ENCODE measurements at regions not wholly inside any gene's neighbourhood (a gene's known extent, or its start where the extent isn't known, plus 50 kb on each side); places are given as distances from the start of the nearest gene placed in this dataset.

DNA sequence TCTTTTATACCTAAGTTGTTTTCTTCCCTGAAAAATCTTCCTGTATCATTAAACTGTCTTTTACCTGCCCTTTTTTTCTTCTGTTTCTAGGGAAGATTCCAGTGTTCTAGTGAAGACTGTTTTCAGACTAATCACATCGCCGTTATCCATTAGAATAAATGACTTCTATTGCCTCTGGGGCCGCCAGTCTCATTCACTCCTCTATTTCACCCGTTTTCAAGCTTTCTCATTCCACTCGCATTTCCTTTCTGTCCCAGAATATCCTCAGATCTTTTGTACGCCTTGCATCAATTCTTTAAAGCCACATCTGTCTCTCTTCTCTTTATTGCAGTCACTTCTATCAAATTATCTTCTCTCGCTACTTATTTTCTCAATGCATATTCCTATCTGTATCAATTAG, 1035.6 kb upstream of the MIR17HG start:
- no peak for TF ChIP-seq GATA2 (IDR thresholded peaks at IDR 0.05; ENCODE audit: low read depth, low read length)
- TF ChIP-seq GATA3 (IDR thresholded peaks at IDR 0.05; ENCODE audit: low read depth, low read length): no peak

GRCh38 chr13:90315061-90315460, 1032.4 kb upstream of the MIR17HG start:
- TF ChIP-seq GATA2 (IDR thresholded peaks at IDR 0.05; ENCODE audit: low read depth, low read length) (no peak), GATA3 (IDR thresholded peaks at IDR 0.05; ENCODE audit: low read depth, low read length) (no peak)

- no peak for TF ChIP-seq GATA3 (IDR thresholded peaks at IDR 0.05; ENCODE audit: low read depth, low read length)
- TF ChIP-seq GATA2 (IDR thresholded peaks at IDR 0.05; ENCODE audit: low read depth, low read length): no peak
Observed at GRCh38 chr13:90320664-90321063, 1026.8 kb upstream of the MIR17HG start.

DNA sequence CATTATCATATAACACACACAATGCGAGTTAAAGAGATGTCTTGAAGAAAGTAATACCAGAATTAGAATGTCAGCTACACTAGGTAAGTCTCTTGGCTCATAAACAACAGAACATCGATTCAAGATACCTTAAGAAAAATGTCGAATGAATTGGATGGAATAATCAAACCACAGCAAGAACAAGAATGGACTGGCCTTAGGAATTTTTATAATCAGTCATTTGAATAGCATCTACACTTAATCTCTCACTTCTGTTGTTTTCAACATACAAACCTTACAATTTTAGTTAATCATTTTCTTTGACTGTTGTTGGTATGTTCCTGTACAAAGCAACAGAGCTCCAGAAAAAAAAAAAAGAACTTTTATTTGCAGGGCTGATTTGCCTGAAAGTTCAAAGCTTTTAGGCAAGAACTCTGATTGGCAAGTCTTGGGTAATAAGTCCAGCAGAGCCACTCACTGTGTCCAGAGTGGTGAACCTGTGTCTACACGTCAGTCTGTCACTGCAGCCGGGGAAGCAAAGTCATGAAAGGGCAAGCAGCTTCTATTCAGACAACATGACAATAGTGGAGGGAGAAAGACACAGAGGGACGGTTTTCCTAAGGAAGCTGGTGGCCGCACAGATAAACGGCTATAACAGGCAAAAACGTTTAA, 1026.1 kb upstream of the MIR17HG start:
- TF ChIP-seq GATA2 (IDR thresholded peaks at IDR 0.05; ENCODE audit: low read depth, low read length) (no peak), GATA3 (IDR thresholded peaks at IDR 0.05; ENCODE audit: low read depth, low read length) (no peak)

DNA sequence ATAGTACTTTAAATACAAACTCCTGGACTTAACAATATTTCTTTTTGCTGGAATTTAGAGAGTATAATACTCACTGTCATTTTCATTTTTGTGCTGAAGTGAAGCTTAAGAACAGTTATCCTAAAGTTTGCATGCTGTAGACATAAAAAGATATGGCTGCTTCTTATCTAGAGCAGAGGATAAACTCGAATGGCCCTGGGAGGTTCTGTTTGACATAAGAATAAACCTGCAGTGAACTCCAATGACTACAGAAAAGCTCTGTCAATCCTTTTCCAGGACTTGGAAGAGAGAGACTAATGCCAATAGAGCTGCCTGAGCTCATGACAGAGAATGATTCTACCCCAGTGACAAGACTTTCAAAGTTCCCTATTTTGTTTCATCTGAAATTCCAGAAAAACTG, 1017.8 kb upstream of the MIR17HG start:
- TF ChIP-seq GATA2 (IDR thresholded peaks at IDR 0.05; ENCODE audit: low read depth, low read length) (no peak), GATA3 (IDR thresholded peaks at IDR 0.05; ENCODE audit: low read depth, low read length) (no peak)

GRCh38 chr13:90331974-90332373, 1015.5 kb upstream of the MIR17HG start:
- TF ChIP-seq GATA2 (IDR thresholded peaks at IDR 0.05; ENCODE audit: low read depth, low read length) (no peak), GATA3 (IDR thresholded peaks at IDR 0.05; ENCODE audit: low read depth, low read length) (no peak)

- TF ChIP-seq GATA2 (IDR thresholded peaks at IDR 0.05; ENCODE audit: low read depth, low read length) (no peak), GATA3 (IDR thresholded peaks at IDR 0.05; ENCODE audit: low read depth, low read length) (no peak)
Observed at GRCh38 chr13:90336507-90336906, 1011.0 kb upstream of the MIR17HG start.

- no peak for TF ChIP-seq GATA2 (IDR thresholded peaks at IDR 0.05; ENCODE audit: low read depth, low read length)
- TF ChIP-seq GATA3 (IDR thresholded peaks at IDR 0.05; ENCODE audit: low read depth, low read length): no peak
Observed at GRCh38 chr13:90352763-90353162, 994.7 kb upstream of the MIR17HG start.

DNA sequence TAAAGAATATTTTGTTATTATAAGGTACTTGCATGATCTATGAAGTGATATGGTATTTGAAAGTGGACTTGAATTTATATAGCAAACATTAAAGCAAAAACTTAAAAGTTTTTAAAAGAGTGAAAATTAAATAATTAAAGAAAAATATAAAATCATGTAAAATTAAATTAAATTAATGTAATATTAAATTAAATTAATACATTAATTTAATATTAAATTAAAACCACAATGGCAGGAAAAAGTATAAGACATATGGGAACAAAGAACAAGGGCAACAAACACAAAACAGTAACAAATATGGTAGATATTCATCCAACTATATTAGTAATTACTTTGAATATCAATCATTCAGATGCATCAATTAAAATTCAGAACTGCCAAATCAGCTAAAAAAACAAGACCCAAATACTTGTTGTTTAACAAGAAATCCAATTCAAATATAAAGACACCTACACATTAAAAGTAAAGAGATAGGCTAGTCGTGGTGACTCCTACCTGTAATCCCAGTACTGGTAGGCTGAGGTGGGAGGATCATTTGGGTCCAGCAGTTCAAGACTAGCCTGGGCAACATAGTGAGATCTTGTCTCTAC, 992.2 kb upstream of the MIR17HG start:
- TF ChIP-seq GATA2 (IDR thresholded peaks at IDR 0.05; ENCODE audit: low read depth, low read length) (no peak), GATA3 (IDR thresholded peaks at IDR 0.05; ENCODE audit: low read depth, low read length) (no peak)

- TF ChIP-seq GATA3 (IDR thresholded peaks at IDR 0.05; ENCODE audit: low read depth, low read length) (no peak), GATA2 (IDR thresholded peaks at IDR 0.05; ENCODE audit: low read depth, low read length) (no peak)
Observed at GRCh38 chr13:90360785-90361184, 986.7 kb upstream of the MIR17HG start.

GRCh38 chr13:90362707-90363106, 984.8 kb upstream of the MIR17HG start:
- no peak for TF ChIP-seq GATA3 (IDR thresholded peaks at IDR 0.05; ENCODE audit: low read depth, low read length)
- no peak for TF ChIP-seq GATA2 (IDR thresholded peaks at IDR 0.05; ENCODE audit: low read depth, low read length)

DNA sequence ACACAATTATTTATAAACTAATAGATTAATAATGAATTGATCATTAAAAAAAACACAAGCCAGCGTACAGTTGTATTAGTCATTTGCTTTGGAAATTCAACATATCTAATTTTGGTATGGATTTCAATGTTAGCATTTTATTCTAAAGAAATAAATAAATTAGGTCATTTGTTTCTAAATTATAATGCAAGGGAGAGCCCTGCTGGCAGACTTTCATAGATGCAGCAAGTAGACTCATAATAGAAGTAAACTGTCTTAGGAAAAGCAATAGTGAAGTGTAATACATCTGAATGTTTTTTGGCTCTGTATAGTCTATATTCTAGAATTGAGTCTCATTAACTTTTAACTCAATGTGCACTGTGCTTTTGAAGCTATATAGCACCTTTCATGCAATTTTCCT, 982.4 kb upstream of the MIR17HG start:
- TF ChIP-seq GATA3 (IDR thresholded peaks at IDR 0.05; ENCODE audit: low read depth, low read length) (no peak), GATA2 (IDR thresholded peaks at IDR 0.05; ENCODE audit: low read depth, low read length) (no peak)

DNA sequence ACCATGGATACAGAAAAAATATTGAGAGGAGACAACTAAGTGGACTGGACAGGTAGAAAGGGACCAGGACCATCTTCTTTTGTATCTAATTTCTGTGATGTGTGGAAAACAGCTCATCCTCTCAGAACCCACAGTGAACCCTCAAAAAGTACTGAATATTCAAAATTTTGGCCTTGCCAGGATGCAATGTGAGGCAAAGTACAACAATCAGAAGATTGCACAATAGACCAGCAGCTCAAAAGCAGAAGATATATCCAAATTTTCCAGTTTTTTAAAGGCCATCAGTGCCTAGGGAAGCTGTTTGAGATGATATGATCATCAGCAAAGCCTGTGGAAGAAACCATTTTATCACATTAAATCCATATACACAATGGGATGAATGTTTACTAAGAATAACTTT, 973.3 kb upstream of the MIR17HG start:
- TF ChIP-seq GATA2 (IDR thresholded peaks at IDR 0.05; ENCODE audit: low read depth, low read length): no peak
- TF ChIP-seq GATA3 (IDR thresholded peaks at IDR 0.05; ENCODE audit: low read depth, low read length): no peak

DNA sequence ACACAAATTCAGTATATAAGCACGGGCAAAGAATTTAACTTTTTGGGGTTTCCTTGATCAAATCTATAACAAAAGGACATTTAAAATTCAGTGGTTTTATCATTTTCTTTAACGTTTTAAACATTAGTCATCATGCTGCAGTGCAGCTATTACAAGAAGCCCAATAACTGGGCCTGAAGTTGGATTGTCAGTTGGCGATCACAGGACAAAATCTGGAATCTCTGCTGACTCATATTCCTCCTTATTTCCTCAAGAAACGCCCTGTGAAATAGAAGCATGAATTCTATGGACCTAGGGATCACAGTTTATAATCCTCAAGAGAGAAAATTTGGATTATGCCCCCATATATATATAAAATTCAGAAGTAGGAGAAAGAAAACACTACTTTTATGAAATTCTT, 971.6 kb upstream of the MIR17HG start:
- TF ChIP-seq GATA3 (IDR thresholded peaks at IDR 0.05; ENCODE audit: low read depth, low read length) (no peak), GATA2 (IDR thresholded peaks at IDR 0.05; ENCODE audit: low read depth, low read length) (no peak)

GRCh38 chr13:90382425-90382824, 965.1 kb upstream of the MIR17HG start:
- TF ChIP-seq GATA2 (IDR thresholded peaks at IDR 0.05; ENCODE audit: low read depth, low read length) (no peak), GATA3 (IDR thresholded peaks at IDR 0.05; ENCODE audit: low read depth, low read length) (no peak)

Measured in SH-SY5Y (cell line).